Motor neuron (in vitro differentiated cells): ENCODE measurements at regions not wholly inside any gene's neighbourhood (a gene's known extent, or its start where the extent isn't known, plus 50 kb on each side); places are given as distances from the start of the nearest gene placed in this dataset.
"Not testable (repeated sequence)": the region's sequence is repeated elsewhere in the genome, so short reads cannot be mapped to it uniquely, and the experiment has no call there.

Experiments used
- ATAC-seq, 8 experiments: fragments of 200-7000 bp; cut with Tn5 transposase; replicated peaks in 6 of 8; 2 replicates each; pipeline ENCODE4 v1.8.0; 2021; ENCODE audit warnings: mild to moderate bottlenecking in 8 of 8, moderate library complexity in 8 of 8
- H3K27ac ChIP-seq, 2 donors: fragments of 250-450 bp; sonication (Bioruptor Pico); 2 replicates each; pipeline ENCODE4 v1.9.0; 2021; ENCODE audit warnings: antibody characterized with exemption in 2 of 2, mild to moderate bottlenecking in 2 of 2, moderate library complexity in 1 of 2
- H3K4me1 ChIP-seq, 2 donors: fragments of 250-450 bp; sonication (Bioruptor Pico); replicated peaks in 1 of 2; 2 replicates each; pipeline ENCODE4 v1.6.1; 2021; ENCODE audit warnings: antibody characterized with exemption in 2 of 2, mild to moderate bottlenecking in 2 of 2, moderate library complexity in 1 of 2
- H3K4me3 ChIP-seq, 5 donors: fragments of 250-450 bp; sonication (Bioruptor Pico); 2 replicates each; pipeline ENCODE4 v1.9.0; 2021; ENCODE audit warnings: antibody characterized with exemption in 5 of 5, mild to moderate bottlenecking in 5 of 5, moderate library complexity in 4 of 5
- WGBS, 10 experiments: fragments of 450-650 bp; shearing (Covaris generic); methylation state at CpG; one replicate each; pipeline ENCODE4 v1.0.0; 2022; 5-methylcytosine and 5-hydroxymethylcytosine counted together
- in situ Hi-C, 9 experiments: fragments of 400-800 bp; cut with MboI; loops; one replicate each; pipeline ENCODE4 v1.15.0; 2021; ENCODE audit warnings: low sequenced_read_pairs in 9 of 9, low pct_unique_long_range_greater_than_20kb in 2 of 9; ENCODE audit not compliant: unreplicated experiment in 9 of 9

DNA sequence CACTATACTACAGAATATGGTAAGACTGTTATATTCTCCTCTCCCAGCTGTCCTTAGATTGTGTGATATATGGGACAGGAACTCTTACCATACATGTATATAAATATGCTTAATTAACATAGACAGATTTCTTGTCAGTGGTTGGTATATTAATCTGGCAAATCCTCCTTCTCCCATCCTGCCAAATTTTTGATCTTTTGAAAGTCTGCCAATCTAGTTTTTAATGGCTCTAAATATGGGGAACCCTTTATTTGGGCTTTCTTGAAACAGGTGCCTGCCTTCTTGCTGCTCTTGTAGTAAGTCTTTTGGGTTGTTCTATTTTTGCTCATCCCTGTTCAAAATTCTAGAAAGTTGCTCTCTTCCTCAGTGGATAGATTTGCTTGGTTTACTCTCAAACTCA is 63.5 kb downstream of the SPATA31D1 start:
- Histone ChIP-seq H3K4me3 (no peak overlapping the region), H3K4me1 (no peaks in the 10 kb centered on the region), H3K27ac (no peak overlapping the region)
- ATAC-seq, result no peak
- in situ Hi-C loops, result no loop called here

DNA sequence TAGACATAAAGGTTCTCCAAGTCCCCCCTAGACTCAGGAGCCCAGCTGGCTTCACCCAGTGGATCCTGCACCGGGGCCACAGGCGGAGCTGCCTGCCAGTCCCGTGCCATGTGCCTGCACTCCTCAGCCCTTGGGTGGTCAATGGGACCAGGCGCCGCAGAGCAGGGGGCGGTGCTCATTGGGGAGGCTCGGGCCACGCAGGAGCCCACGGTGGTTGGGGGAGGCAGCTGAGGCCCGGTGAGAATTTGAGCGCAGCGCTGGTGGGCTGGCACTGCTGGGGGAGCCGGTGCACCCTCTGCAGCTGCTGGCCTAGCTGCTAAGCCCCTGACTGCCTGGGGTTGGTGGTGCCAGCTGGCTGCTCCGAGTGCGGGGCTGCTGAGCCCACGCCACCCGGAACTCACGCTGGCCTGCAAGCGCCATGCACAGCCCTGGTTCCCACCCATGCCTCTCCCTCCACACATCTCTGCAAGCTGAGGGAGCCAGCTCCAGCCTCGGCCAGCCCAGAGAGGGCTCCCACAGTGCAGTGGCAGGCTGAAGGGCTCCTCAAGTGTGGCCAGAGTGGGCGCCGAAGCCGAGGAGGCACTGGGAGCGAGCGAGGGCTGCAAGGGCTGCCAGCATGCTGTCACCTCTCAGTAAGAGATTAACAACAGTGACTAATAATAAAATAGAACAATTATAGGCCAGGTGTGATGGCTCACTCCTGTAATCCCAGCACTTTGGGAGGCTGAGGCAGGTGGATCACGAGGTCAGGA is 65.9 kb downstream of the SPATA31D1 start:
- Histone ChIP-seq H3K4me1 (no peaks in the 10 kb centered on the region), H3K27ac (no peak overlapping the region), H3K4me3 (no peak overlapping the region)
- 60 to 100% (median 86%) methylated on average over 2 to 5 of the region's 26 CpGs; no CpG with 5 or more reads in 5 of the 10 experiments for WGBS, 10 experiments
- in situ Hi-C loops, result no loop called here
- no peak for ATAC-seq

DNA sequence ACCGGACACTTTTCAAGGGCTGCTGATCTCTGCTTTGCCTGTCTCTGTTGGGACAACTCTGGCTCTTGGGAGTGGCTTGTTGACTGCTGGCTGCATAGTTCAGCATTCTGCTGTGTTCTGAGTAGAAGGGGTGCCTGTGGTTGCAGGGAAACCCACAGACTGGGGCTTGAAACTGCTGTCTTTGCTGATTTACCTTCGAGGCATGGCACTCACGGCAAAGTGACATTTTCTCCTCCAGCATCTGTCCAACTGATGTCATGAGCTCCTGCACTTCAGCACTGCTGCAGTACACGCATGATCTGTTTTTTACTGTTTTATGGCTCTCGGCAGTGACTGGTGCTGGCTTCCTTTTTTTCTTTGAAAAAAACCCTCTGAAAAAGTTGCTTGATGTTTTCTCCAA is 69.2 kb downstream of the SPATA31D1 start:
- H3K27ac ChIP-seq, result no peak overlapping the region
- in situ Hi-C loops, result no loop called here
- no peak for ATAC-seq
- H3K4me1 ChIP-seq, result no peaks in the 10 kb centered on the region
- no peak overlapping the region for H3K4me3 ChIP-seq
- WGBS, 10 experiments, result 18 to 80% (median 60%) methylated on average over 2 to 5 of the region's 5 CpGs; no CpG with 5 or more reads in 3 of the 10 experiments

DNA sequence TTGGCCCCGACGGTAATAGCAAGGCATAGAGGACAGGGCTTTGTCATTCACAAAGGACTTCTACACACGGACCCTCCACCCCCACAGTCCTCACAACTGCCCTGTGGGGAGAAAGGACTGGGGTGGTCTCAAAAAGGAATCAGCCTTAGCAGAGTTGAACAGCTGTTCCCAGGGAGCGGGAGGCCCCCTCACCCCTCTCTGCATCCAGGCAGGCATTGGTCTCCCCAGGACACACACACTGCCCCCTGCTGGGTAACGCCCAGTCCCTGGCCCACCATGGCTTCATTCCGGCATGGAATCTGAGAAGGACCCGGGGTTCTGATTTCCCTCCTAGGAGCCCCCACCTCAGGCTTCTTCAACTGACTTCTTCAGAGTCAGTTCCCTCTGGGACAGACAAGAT is 73.2 kb downstream of the SPATA31D1 start:
- no CpG with 5 or more reads among the region's 7 CpGs for WGBS, 10 experiments
- ATAC-seq, in situ Hi-C loops, H3K4me3 ChIP-seq, H3K27ac ChIP-seq, H3K4me1 ChIP-seq: not testable (repeated sequence)

DNA sequence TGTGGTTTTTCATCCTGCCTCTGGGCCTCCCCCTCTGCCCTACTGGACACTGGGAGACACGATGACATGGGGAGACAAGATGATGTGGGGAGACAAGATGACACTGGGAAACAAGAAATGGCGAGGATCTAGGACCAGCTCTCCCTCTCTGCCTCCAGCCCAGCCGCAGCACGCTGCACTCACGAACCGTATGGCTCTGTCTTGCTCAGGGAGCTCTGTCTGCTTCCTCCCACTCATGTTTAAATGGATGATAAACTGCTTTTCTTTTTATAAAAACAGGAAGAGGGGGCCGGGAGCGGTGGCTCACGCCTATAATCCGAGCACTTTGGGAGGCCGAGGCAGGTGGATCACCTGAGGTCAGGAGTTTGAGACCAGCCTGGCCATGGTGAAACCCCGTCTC is 73.7 kb downstream of the SPATA31D1 start:
- in situ Hi-C loops, result no loop called here
- H3K27ac ChIP-seq, result no peak overlapping the region
- no peaks in the 10 kb centered on the region for H3K4me1 ChIP-seq
- H3K4me3 ChIP-seq, result no peak overlapping the region
- WGBS, 10 experiments, result 67 to 100% (median 94%) methylated on average over 1 to 5 of the region's 12 CpGs; no CpG with 5 or more reads in 3 of the 10 experiments
- no peak for ATAC-seq

DNA sequence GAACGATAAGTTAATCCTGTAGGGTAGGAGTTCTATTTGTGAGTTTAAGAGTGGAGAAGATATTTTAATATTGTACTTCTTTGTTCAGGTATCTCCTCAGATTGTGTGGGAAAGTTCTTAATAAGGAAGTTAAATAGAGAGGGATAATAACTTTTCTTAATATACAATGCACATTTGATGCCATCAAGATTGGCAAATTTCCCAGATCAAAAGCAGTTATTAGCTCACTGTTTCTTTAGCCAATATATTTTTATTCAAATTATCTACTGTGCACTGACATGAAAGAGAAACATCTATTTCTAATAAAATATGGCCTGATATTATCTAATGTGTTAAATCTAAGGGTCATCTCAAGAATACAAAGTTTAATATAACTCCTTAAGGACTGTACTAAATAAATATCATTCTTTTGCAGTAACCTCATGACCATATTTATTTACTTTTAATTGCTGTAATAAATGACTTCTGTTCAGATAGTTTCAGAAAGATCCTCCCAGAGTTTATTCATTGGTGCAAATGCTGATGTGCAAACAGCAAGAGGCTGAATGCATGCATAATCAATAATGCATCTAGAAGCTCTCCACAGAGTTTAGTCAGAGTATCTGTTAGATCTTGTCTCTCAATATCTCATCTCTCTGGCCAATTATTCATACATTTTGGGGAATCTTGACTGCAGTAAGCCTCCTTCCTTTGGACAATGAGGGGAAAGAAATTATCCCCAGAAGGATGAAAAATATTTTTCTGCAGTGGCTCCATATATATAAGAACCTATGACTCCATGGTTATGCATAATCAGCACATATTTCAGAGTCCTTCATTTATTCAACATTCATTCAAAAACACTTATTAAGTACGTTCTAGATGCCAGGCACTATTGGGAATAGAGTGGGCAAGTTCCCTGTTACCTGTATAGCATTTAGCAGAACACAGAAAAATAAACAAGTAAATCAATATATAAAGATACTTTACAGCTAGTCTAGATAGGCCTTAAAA is 85.3 kb downstream of the SPATA31D1 start:
- no peaks in the 10 kb centered on the region for H3K4me1 ChIP-seq
- 14 to 100% (median 71%) methylated on average over 1 to 2 of the region's 2 CpGs; no CpG with 5 or more reads in 2 of the 10 experiments for WGBS, 10 experiments
- in situ Hi-C loops, result no loop called here
- no peak overlapping the region for H3K4me3 ChIP-seq
- no peak overlapping the region for H3K27ac ChIP-seq
- ATAC-seq, result peak in 2 of 8 experiments; percentile 54 to 68

DNA sequence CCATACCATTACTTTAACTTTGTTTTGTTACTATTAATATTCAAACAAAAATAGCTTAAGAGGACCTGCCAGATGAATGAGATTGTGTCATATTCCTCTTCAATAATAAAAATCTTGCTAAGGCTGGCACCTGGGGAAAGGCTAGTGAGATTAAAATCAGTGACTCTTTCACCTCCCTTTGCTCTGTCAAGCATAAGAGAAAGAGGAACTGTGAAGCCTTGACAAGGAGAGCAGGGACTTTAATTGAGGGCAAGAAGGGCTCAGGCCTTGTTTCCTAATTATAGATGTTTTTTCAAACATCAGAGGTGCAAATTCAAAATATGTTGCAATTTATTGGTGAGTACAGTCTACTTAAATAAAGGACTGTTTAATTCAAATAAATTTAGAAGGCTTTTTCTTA is 91.7 kb downstream of the SPATA31D1 start:
- H3K27ac ChIP-seq, result no peak overlapping the region
- no peak for ATAC-seq
- in situ Hi-C loops, result no loop called here
- H3K4me1 ChIP-seq, result peaks cover 0 to 5% of the 10 kb centered on the region in 2 donors
- H3K4me3 ChIP-seq, result no peak overlapping the region

DNA sequence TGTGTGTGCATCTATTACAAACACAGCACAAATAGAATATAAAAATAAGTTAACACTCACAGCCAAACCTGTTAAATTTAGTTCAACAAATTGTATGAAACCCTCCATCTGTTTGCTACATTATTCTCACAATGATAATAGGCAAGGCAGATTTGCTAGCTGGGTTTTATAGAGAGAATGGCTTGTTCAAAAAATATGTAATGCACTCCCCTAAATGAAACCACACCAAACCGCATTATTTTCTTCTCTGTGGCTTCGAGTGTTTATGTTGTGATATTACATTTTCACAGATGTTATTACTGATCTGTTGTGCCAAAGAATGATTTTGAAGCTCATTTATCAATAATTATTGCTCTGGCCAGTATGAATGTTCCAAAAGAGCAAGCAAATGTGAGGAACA is 92.9 kb downstream of the SPATA31D1 start:
- 42 to 100% (median 70%) methylated on average over 1 to 2 of the region's 2 CpGs; no CpG with 5 or more reads in 3 of the 10 experiments for WGBS, 10 experiments
- Histone ChIP-seq H3K4me1 (peaks cover 0 to 5% of the 10 kb centered on the region in 2 donors), H3K4me3 (no peak overlapping the region), H3K27ac (no peak overlapping the region)
- no peak for ATAC-seq
- in situ Hi-C loops, result no loop called here

DNA sequence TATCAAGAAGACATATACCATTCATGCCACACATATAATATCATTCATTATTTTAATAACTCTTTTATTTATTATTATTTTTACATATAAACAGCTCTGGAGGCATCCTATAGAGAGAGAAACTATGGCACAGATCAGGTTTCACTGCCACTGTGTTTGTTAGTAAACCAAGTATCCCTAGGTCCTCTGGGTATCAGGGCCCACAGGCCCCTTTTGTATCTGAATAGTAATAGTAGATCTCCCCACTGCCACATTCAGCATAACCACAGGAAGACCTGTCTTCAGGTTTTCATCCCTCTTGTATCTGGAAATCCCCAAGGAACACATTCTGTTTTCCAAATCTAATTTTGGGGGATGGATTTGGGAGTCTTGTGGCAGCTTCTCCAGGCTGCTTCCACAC is 94.0 kb downstream of the SPATA31D1 start:
- H3K27ac ChIP-seq, result no peak overlapping the region
- H3K4me3 ChIP-seq, result no peak overlapping the region
- H3K4me1 ChIP-seq, result peaks cover 0 to 5% of the 10 kb centered on the region in 2 donors
- in situ Hi-C loops, result no loop called here
- ATAC-seq, result no peak

DNA sequence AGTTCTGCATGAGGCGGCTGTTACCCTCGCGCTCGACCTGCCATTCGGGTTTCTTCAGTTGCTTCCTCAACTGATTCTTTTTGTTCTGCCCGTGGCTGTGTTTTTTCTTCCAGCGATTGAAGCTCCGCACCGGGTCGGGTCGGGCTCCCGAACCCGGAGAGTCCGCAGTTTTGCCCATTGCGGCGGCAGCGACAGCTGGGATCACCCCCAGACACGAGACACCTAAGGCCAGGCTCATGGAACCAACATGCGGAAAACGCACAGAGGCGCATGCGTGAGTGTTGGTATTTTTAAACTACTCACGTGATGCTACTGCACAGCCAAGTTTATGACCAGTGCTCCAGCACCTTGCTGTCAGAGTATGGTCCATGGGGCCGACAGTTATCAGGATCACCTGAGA is 100.0 kb downstream of the SPATA31D1 start:
- in situ Hi-C loops, result no loop called here
- no peak for ATAC-seq
- H3K4me3 ChIP-seq, result no peak overlapping the region
- H3K4me1 ChIP-seq, result no peaks in the 10 kb centered on the region
- 62 to 100% (median 93%) methylated on average over 1 to 21 of the region's 24 CpGs; no CpG with 5 or more reads in 1 of the 10 experiments for WGBS, 10 experiments
- no peak overlapping the region for H3K27ac ChIP-seq

DNA sequence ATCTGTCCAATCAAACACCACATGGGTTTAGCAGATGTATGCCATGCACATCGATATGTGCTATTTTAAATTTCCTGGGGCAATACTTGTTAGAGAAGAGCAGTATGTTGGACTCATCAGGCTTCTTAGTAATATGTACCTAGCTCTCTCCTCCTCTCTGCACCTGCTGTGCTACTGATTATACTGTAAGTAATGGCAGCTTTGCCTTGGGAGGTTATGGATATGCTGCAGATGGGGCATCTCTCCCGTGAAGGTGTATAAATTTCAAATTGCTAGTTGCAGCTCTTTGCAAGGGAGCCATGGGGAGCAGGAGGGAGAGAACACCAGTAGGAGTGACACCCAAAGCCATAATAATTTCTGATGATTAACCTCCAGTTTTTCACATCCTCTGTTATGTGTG is 101.5 kb downstream of the SPATA31D1 start:
- Histone ChIP-seq H3K4me1 (no peaks in the 10 kb centered on the region), H3K27ac (no peak overlapping the region), H3K4me3 (no peak overlapping the region)
- in situ Hi-C loops, result no loop called here
- 0 to 100% (median 82%) methylated on average over 1 to 2 of the region's 2 CpGs; no CpG with 5 or more reads in 4 of the 10 experiments for WGBS, 10 experiments
- ATAC-seq, result no peak

DNA sequence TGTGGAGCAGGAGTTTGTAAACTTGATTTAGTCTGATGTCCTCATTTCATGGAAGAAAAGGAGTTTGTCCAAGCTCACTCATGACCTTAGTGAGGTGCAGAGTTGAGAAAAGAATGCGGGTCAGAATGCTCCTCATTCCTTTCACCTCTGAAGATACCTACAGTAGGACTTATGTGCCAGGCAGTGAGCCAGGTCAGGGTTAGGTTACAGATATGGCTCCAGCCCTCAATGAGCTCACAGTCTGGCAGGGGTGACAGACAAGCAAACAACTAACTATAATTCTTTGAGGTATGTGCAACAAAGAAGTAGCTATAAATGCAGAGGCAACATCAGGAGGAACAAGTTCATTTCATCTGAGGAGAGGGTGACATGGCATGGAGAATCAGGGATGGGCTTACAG is 102.5 kb downstream of the SPATA31D1 start:
- H3K4me1 ChIP-seq, result no peaks in the 10 kb centered on the region
- 29 to 100% (median 72%) methylated on average over 1 of the region's 1 CpG; no CpG with 5 or more reads in 4 of the 10 experiments for WGBS, 10 experiments
- in situ Hi-C loops, result no loop called here

DNA sequence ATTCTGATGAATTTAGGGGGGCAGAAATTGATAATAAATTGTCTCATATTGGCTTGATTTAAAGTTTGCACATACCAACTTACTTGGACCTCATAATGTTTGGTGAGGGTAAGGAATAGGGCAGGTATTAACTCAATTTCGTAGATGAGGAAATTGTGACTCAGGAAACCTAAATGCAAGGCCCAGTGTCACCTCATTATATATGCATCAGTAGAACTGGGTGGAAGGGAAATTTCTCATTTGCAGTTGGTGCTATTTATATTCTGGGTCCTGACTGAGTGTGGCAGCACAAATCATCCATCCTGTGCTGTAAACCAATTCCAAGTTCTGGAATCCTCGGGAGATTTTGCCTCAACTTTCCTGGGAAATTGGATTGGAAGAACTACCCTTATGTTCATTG is 103.0 kb downstream of the SPATA31D1 start:
- no peak overlapping the region for H3K4me3 ChIP-seq
- in situ Hi-C loops, result no loop called here
- 7 to 100% (median 87%) methylated on average over 1 to 2 of the region's 2 CpGs; no CpG with 5 or more reads in 1 of the 10 experiments for WGBS, 10 experiments
- no peaks in the 10 kb centered on the region for H3K4me1 ChIP-seq
- ATAC-seq, result no peak
- H3K27ac ChIP-seq, result no peak overlapping the region

More for the DNA sequence above, 102.5 kb downstream of the SPATA31D1 start:
- Histone ChIP-seq H3K4me3 (no peak overlapping the region), H3K27ac (no peak overlapping the region)
- no peak for ATAC-seq
